ENCODE measurements at regions not wholly inside any gene's neighbourhood (a gene's known extent, or its start where the extent isn't known, plus 50 kb on each side); places are given as distances from the start of the nearest gene placed in this dataset.

GRCh38 chr11:23403210-23404185 is 543.2 kb upstream of the CCDC179 start:
- no peak for TF ChIP-seq CTCF (IDR thresholded peaks at IDR 0.05; ENCODE audit: low read depth, low read length)
- TF ChIP-seq EZH2phosphoT487 (IDR thresholded peaks at IDR 0.05; ENCODE audit: low read depth): no peak
